ENCODE measurements at regions not wholly inside any gene's neighbourhood (a gene's known extent, or its start where the extent isn't known, plus 50 kb on each side); places are given as distances from the start of the nearest gene placed in this dataset.

- Histone ChIP-seq H3K9me3 (ENCODE audit: control insufficient read depth, insufficient read depth, low read length) (no peaks in the 10 kb centered on the region), H3K79me2 (ENCODE audit: control insufficient read depth, low read length) (no peaks in the 10 kb centered on the region), H4K20me1 (ENCODE audit: control insufficient read depth, insufficient read depth, low read depth, low read length) (no peaks in the 10 kb centered on the region), H3K36me3 (ENCODE audit: control insufficient read depth, low read length) (no peaks in the 10 kb centered on the region), H3K9me2 (replicated peaks; ENCODE audit: control insufficient read depth, low read length) (no peaks in the 10 kb centered on the region), H3K27me3 (ENCODE audit: control insufficient read depth, low read length) (no peaks in the 10 kb centered on the region), H3K27ac (ENCODE audit: low read depth, low read length) (no peak overlapping the region), H3K4me2 (ENCODE audit: low read length) (no peak overlapping the region), H3F3A (ENCODE audit: control insufficient read depth, insufficient read depth) (no peaks in the 10 kb centered on the region), H3K4me3 (ENCODE audit: low read length) (no peak overlapping the region), H3K4me1 (ENCODE audit: control insufficient read depth, low read length) (no peaks in the 10 kb centered on the region)
- TF ChIP-seq, protein P1, sequence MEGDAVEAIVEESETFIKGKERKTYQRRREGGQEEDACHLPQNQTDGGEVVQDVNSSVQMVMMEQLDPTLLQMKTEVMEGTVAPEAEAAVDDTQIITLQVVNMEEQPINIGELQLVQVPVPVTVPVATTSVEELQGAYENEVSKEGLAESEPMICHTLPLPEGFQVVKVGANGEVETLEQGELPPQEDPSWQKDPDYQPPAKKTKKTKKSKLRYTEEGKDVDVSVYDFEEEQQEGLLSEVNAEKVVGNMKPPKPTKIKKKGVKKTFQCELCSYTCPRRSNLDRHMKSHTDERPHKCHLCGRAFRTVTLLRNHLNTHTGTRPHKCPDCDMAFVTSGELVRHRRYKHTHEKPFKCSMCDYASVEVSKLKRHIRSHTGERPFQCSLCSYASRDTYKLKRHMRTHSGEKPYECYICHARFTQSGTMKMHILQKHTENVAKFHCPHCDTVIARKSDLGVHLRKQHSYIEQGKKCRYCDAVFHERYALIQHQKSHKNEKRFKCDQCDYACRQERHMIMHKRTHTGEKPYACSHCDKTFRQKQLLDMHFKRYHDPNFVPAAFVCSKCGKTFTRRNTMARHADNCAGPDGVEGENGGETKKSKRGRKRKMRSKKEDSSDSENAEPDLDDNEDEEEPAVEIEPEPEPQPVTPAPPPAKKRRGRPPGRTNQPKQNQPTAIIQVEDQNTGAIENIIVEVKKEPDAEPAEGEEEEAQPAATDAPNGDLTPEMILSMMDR (IDR thresholded peaks at IDR 0.05; ENCODE audit: low read depth, low read length, poor library complexity, severe bottlenecking), result no peak
Observed at GRCh38 chr10:4029866-4030265, 244.9 kb upstream of the KLF6 start.

- Histone ChIP-seq H3K79me2 (ENCODE audit: control insufficient read depth, low read length) (no peaks in the 10 kb centered on the region), H3K27me3 (ENCODE audit: control insufficient read depth, low read length) (no peaks in the 10 kb centered on the region), H3F3A (ENCODE audit: control insufficient read depth, insufficient read depth) (no peaks in the 10 kb centered on the region), H3K4me3 (ENCODE audit: low read length) (no peak overlapping the region), H3K27ac (ENCODE audit: low read depth, low read length) (no peak overlapping the region), H3K4me2 (ENCODE audit: low read length) (no peak overlapping the region), H3K4me1 (ENCODE audit: control insufficient read depth, low read length) (no peaks in the 10 kb centered on the region), H3K9me2 (replicated peaks; ENCODE audit: control insufficient read depth, low read length) (no peaks in the 10 kb centered on the region), H3K9me3 (ENCODE audit: control insufficient read depth, insufficient read depth, low read length) (no peaks in the 10 kb centered on the region), H3K36me3 (ENCODE audit: control insufficient read depth, low read length) (no peaks in the 10 kb centered on the region), H4K20me1 (ENCODE audit: control insufficient read depth, insufficient read depth, low read depth, low read length) (no peaks in the 10 kb centered on the region)
- TF ChIP-seq, protein P1 (IDR thresholded peaks at IDR 0.05; ENCODE audit: low read depth, low read length, poor library complexity, severe bottlenecking), result no peak
- no peak for TF ChIP-seq EZH2phosphoT487 (IDR thresholded peaks at IDR 0.05; ENCODE audit: borderline replicate concordance, low read length)
Observed at GRCh38 chr10:4028854-4029583, 244.0 kb upstream of the KLF6 start.

GRCh38 chr10:4028027-4028471 lies 243.0 kb upstream of the KLF6 start:
- Histone ChIP-seq H3K4me3 (ENCODE audit: low read length) (no peak overlapping the region), H4K20me1 (ENCODE audit: control insufficient read depth, insufficient read depth, low read depth, low read length) (no peaks in the 10 kb centered on the region), H3K27me3 (ENCODE audit: control insufficient read depth, low read length) (no peaks in the 10 kb centered on the region), H3K4me1 (ENCODE audit: control insufficient read depth, low read length) (no peaks in the 10 kb centered on the region), H3K9me3 (ENCODE audit: control insufficient read depth, insufficient read depth, low read length) (no peaks in the 10 kb centered on the region), H3K4me2 (ENCODE audit: low read length) (no peak overlapping the region), H3K9me2 (replicated peaks; ENCODE audit: control insufficient read depth, low read length) (no peaks in the 10 kb centered on the region), H3K27ac (ENCODE audit: low read depth, low read length) (no peak overlapping the region), H3K79me2 (ENCODE audit: control insufficient read depth, low read length) (no peaks in the 10 kb centered on the region), H3K36me3 (ENCODE audit: control insufficient read depth, low read length) (no peaks in the 10 kb centered on the region), H3F3A (ENCODE audit: control insufficient read depth, insufficient read depth) (no peaks in the 10 kb centered on the region)
- no peak for TF ChIP-seq EZH2phosphoT487 (IDR thresholded peaks at IDR 0.05; ENCODE audit: borderline replicate concordance, low read length)
- TF ChIP-seq, protein P1 (IDR thresholded peaks at IDR 0.05; ENCODE audit: low read depth, low read length, poor library complexity, severe bottlenecking), result no peak
